Vagina (tissue), 2 donors: ENCODE measurements at regions not wholly inside any gene's neighbourhood (a gene's known extent, or its start where the extent isn't known, plus 50 kb on each side); places are given as distances from the start of the nearest gene placed in this dataset.

Experiments
- DNase-seq, 2 donors: peaks; one replicate each; pipeline ENCODE4 v3.0.0-alpha.2; 2017; ENCODE audit errors: extremely low spot score in 2 of 2
- H3K27ac ChIP-seq: fragments of 200-600 bp; sonication (generic); one replicate; pipeline ENCODE4 v1.5.1; 2019
- H3K27me3 ChIP-seq: fragments of 200-600 bp; sonication (generic); one replicate; pipeline ENCODE4 v1.5.1; 2019
- H3K36me3 ChIP-seq, 2 donors: fragments of 200-600 bp; sonication (generic); one replicate each; pipeline ENCODE4 v1.5.1; 2017 to 2019
- H3K4me1 ChIP-seq: fragments of 200-600 bp; sonication (generic); one replicate; pipeline ENCODE4 v1.5.1; 2019
- H3K4me3 ChIP-seq, 2 donors: fragments of 200-600 bp; sonication (generic); 1 replicate in 1 of 2; 2 replicates in 1 of 2; pipeline ENCODE4 v1.5.1; 2016 to 2019
- H3K9me3 ChIP-seq: fragments of 200-600 bp; sonication (generic); one replicate; pipeline ENCODE4 v1.5.1; 2019
- POLR2A ChIP-seq, 2 donors: fragments of 450-650 bp; IDR thresholded peaks; one replicate each; pipeline ENCODE4 v1.6.1; 2017; ENCODE audit warnings: antibody characterized with exemption in 2 of 2, mild to moderate bottlenecking in 2 of 2, moderate library complexity in 2 of 2
- POLR2AphosphoS5 ChIP-seq, 2 donors: sonication (generic); formaldehyde crosslinking; IDR thresholded peaks; one replicate each; pipeline ENCODE4 v1.9.0; 2017; ENCODE audit warnings: antibody characterized with exemption in 2 of 2, mild to moderate bottlenecking in 2 of 2, low read depth in 1 of 2; ENCODE audit not compliant: insufficient read depth in 1 of 2
- intact Hi-C: fragments of 100-400 bp; cut with DNase I; formaldehyde crosslinking; loops from one replicate; pipeline ENCODE4 v1.15.1; 2023
- TF ChIP-seq, protein P1 (sequence below), 3 experiments: fragments of 450-650 bp in 2 of 3; fragments of 200-600 bp in 1 of 3; sonication (generic) in 1 of 3; IDR thresholded peaks; one replicate each; pipeline ENCODE4 v1.5.1; 2017 to 2019; ENCODE audit warnings: antibody characterized with exemption in 3 of 3, mild to moderate bottlenecking in 2 of 3, moderate library complexity in 2 of 3

GRCh38 chr14:53885136-53885640 is 71.4 kb downstream of the BMP4 start:
- no peak overlapping the region for H3K27ac ChIP-seq
- intact Hi-C loops: no loop called here
- H3K4me3 ChIP-seq: no peak overlapping the region
- H3K4me1 ChIP-seq: no peaks in the 10 kb centered on the region
- H3K9me3 ChIP-seq: no peaks in the 10 kb centered on the region
- H3K36me3 ChIP-seq: no peaks in the 10 kb centered on the region
- DNase-seq: no peak
- TF ChIP-seq POLR2AphosphoS5 (IDR thresholded peaks at IDR 0.05; ENCODE audit: insufficient read depth in 1 of 2, low read depth in 1 of 2): no peak
- no peak for TF ChIP-seq POLR2A (IDR thresholded peaks at IDR 0.05)
- TF ChIP-seq, protein P1, sequence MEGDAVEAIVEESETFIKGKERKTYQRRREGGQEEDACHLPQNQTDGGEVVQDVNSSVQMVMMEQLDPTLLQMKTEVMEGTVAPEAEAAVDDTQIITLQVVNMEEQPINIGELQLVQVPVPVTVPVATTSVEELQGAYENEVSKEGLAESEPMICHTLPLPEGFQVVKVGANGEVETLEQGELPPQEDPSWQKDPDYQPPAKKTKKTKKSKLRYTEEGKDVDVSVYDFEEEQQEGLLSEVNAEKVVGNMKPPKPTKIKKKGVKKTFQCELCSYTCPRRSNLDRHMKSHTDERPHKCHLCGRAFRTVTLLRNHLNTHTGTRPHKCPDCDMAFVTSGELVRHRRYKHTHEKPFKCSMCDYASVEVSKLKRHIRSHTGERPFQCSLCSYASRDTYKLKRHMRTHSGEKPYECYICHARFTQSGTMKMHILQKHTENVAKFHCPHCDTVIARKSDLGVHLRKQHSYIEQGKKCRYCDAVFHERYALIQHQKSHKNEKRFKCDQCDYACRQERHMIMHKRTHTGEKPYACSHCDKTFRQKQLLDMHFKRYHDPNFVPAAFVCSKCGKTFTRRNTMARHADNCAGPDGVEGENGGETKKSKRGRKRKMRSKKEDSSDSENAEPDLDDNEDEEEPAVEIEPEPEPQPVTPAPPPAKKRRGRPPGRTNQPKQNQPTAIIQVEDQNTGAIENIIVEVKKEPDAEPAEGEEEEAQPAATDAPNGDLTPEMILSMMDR (IDR thresholded peaks at IDR 0.05): no peak
- H3K27me3 ChIP-seq: no peaks in the 10 kb centered on the region

GRCh38 chr14:53884601-53885000 is 72.0 kb downstream of the BMP4 start:
- Histone ChIP-seq H3K4me1 (no peaks in the 10 kb centered on the region), H3K36me3 (no peaks in the 10 kb centered on the region), H3K27ac (no peak overlapping the region), H3K9me3 (no peaks in the 10 kb centered on the region), H3K4me3 (no peak overlapping the region), H3K27me3 (no peaks in the 10 kb centered on the region)
- DNase-seq: no peak
- intact Hi-C loops: no loop called here
- TF ChIP-seq POLR2A (IDR thresholded peaks at IDR 0.05): no peak
- no peak for TF ChIP-seq POLR2AphosphoS5 (IDR thresholded peaks at IDR 0.05; ENCODE audit: insufficient read depth in 1 of 2, low read depth in 1 of 2)

DNA sequence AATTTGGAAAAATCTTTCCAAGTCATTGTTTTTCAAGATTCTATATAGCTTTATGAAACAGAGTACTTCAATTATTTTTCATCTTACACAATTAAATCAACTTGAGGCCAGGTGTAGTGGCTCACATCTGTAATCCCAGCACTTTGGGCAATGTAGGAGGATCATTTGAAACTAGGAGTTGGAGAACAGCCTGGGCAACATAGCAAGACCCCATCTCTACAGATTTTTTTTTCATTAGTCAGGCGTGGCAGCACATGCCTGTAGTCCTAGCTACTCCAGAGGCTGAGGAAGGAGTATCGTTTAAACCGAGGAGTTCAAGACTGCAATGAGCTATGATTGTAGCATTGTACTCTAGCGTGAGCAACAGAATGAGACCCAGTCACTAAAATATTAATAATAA is 72.9 kb downstream of the BMP4 start:
- H3K27me3 ChIP-seq: no peaks in the 10 kb centered on the region
- no peaks in the 10 kb centered on the region for H3K4me1 ChIP-seq
- TF ChIP-seq POLR2AphosphoS5 (IDR thresholded peaks at IDR 0.05; ENCODE audit: insufficient read depth in 1 of 2, low read depth in 1 of 2): no peak
- no peak for TF ChIP-seq POLR2A (IDR thresholded peaks at IDR 0.05)
- H3K36me3 ChIP-seq: no peaks in the 10 kb centered on the region
- DNase-seq: no peak
- H3K4me3 ChIP-seq: no peak overlapping the region
- H3K9me3 ChIP-seq: no peaks in the 10 kb centered on the region
- intact Hi-C loops: no loop called here
- H3K27ac ChIP-seq: no peak overlapping the region

GRCh38 chr14:53882684-53883083 is 73.9 kb downstream of the BMP4 start:
- no peak for TF ChIP-seq POLR2AphosphoS5 (IDR thresholded peaks at IDR 0.05; ENCODE audit: insufficient read depth in 1 of 2, low read depth in 1 of 2)
- TF ChIP-seq POLR2A (IDR thresholded peaks at IDR 0.05): no peak
- TF ChIP-seq, protein P1 (IDR thresholded peaks at IDR 0.05): no peak
- intact Hi-C loops: no loop called here
- no peaks in the 10 kb centered on the region for H3K4me1 ChIP-seq

DNA sequence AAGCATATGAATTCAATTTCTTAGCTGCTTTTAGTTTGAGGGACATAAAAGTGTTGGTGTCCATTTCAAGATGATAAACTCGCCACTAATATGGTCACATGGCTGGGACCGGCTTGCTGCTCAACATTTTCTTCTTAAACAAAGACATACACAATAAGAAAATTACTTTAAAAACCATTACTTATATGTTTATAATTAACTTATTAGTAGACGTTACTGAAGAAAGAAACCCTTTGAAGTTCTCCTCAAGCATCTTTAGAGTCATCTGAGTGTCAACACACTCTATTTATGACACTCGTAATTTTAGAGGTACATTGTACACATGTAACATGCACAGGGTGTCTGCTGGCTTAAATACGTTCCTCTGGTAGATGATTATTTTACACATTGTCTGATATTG is 74.7 kb downstream of the BMP4 start:
- TF ChIP-seq POLR2AphosphoS5 (IDR thresholded peaks at IDR 0.05; ENCODE audit: insufficient read depth in 1 of 2, low read depth in 1 of 2) (no peak), POLR2A (IDR thresholded peaks at IDR 0.05) (no peak)
- TF ChIP-seq, protein P1 (IDR thresholded peaks at IDR 0.05): no peak
- no peaks in the 10 kb centered on the region for H3K36me3 ChIP-seq
- DNase-seq: no peak
- no peaks in the 10 kb centered on the region for H3K27me3 ChIP-seq
- intact Hi-C loops: no loop called here
- no peaks in the 10 kb centered on the region for H3K4me1 ChIP-seq
- H3K27ac ChIP-seq: no peak overlapping the region
- H3K4me3 ChIP-seq: no peak overlapping the region
- no peaks in the 10 kb centered on the region for H3K9me3 ChIP-seq

More at GRCh38 chr14:53882684-53883083, 73.9 kb downstream of the BMP4 start:
- H3K4me3 ChIP-seq: no peak overlapping the region
- DNase-seq: no peak
- H3K36me3 ChIP-seq: no peaks in the 10 kb centered on the region
- no peaks in the 10 kb centered on the region for H3K9me3 ChIP-seq
- H3K27me3 ChIP-seq: no peaks in the 10 kb centered on the region
- H3K27ac ChIP-seq: no peak overlapping the region

DNA sequence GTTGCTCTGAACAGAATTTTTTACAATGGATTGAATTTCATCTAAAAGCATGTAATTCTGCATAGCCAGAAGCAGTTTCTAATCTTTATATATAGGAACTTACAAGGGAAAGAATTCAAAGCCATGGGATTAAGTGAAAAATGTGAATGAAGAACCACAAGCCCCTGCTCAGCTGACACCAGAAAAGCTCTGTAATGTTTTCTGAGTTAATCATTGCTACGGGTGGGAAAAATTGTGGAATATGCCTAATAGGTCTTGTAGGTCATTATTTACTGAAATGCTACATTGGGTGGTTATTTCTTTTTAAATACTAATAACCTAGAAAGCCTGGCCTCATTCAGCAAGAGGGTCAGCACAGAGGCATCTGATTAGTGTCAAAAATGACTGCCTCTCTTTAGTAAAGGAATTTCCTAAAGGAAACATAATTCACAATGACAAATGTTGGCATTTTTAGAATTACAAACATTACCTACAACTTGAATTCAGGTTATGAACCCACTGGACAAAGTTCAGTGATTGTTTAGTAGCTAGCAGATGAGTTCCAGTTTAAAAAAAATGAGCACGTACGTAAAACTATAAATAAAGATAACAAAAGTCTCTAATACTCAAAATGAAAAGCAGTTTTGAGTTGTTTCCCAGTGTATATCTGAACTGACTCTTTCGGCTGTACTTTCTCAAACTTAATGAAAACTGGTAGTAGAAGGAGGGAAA is 75.3 kb downstream of the BMP4 start:
- TF ChIP-seq, protein P1 (IDR thresholded peaks at IDR 0.05): no peak
- no peak for TF ChIP-seq POLR2AphosphoS5 (IDR thresholded peaks at IDR 0.05; ENCODE audit: insufficient read depth in 1 of 2, low read depth in 1 of 2)
- no peak for TF ChIP-seq POLR2A (IDR thresholded peaks at IDR 0.05)
- H3K4me3 ChIP-seq: no peak overlapping the region
- no peaks in the 10 kb centered on the region for H3K36me3 ChIP-seq
- no peak overlapping the region for H3K27ac ChIP-seq
- no peaks in the 10 kb centered on the region for H3K27me3 ChIP-seq
- no peaks in the 10 kb centered on the region for H3K4me1 ChIP-seq
- no peaks in the 10 kb centered on the region for H3K9me3 ChIP-seq
- intact Hi-C loops: no loop called here
- DNase-seq: no peak
